ENCODE measurements at regions not wholly inside any gene's neighbourhood (a gene's known extent, or its start where the extent isn't known, plus 50 kb on each side); places are given as distances from the start of the nearest gene placed in this dataset.

DNA sequence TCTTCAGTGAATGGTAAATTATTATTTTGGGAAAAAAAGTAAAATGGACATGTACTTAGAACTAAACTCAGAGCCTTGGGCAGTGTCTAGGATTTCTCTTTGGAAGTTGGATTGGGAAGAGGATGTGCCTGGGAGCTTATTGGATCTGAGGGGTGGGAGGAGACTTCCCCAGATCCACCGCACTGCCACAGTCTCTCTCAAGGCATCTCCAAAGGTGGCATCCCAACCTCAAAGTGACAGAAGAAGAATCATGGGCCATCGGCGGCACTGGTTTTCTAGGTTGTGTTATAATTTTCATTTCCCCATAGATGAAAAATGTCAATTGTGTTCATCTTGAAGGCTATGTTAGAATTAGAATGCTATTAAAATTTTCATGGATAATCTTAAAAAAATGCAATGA is 66.8 kb upstream of the CD93 start:
- Histone ChIP-seq H3K4me3 (no peak overlapping the region), H3K36me3 (no peaks in the 10 kb centered on the region), H3K9me3 (no peaks in the 10 kb centered on the region), H3K4me1 (peaks cover 3 to 91% (median 54%) of the 10 kb centered on the region in 12 donors), H3K27ac (peak overlapping the region; percentile 58 to 89 (median 81)), H3K27me3 (no peaks in the 10 kb centered on the region)
- ATAC-seq (no peak), DNase-seq (no peak)
- intact Hi-C loops (cut with DNase I): loop anchor here in 2 of 10 donors (2.0 to 10.0 kb wide), 2 partner anchors 20 to 202 kb away; partner anchors contain the start of gene NXT1 (in 1 of the 2)
- TF ChIP-seq POLR2A (IDR thresholded peaks at IDR 0.05): no peak
- no peak for TF ChIP-seq CTCF (IDR thresholded peaks at IDR 0.05)
- 86 to 91% (median 88%) methylated on average over 3 of the region's 3 CpGs for WGBS, 4 donors

DNA sequence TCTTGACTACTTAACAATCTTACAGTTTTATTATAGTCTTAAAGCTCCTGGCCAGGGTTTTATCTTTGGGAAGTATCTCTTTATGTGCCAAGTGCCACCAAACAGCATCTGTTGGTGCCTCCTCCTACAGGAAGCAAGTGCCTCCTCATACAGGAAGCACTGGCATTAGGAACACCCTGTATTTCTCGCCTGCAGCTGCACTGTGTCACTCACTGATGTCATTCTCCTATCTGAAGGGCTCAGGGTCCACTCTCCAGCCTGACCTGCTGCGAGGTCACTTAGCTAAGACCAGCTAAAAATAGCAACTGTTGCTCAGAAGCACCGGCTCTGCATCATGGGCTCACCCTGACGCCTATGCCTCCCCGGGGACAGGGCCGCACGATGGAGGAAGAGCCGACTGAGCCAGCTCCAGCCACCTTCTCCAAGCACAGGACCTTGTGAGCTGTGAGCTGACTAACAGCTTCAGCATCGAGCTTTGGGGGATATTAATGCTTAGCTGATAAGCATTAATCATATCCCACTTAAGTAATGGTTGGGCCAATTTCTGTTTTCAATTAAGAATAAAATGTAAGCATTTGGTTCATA is 66.3 kb upstream of the CD93 start:
- Histone ChIP-seq H3K36me3 (no peaks in the 10 kb centered on the region), H3K9me3 (no peaks in the 10 kb centered on the region), H3K4me1 (peaks cover 3 to 93% (median 58%) of the 10 kb centered on the region in 12 donors), H3K4me3 (no peak overlapping the region), H3K27ac (peak overlapping the region; percentile 58 to 89 (median 81)), H3K27me3 (no peaks in the 10 kb centered on the region)
- ATAC-seq: peak; percentile 94 to 96 (median 94)
- DNase-seq: peak; percentile 87 to 95 (median 87)
- 3 to 8% (median 5%) methylated on average over 7 to 9 of the region's 9 CpGs for WGBS, 4 donors
- peak in 1 of 12 donors; percentile 18 for TF ChIP-seq CTCF (IDR thresholded peaks at IDR 0.05)
- TF ChIP-seq POLR2A (IDR thresholded peaks at IDR 0.05): peak in 1 of 2 donors; percentile 29
- intact Hi-C loops (cut with DNase I): loop anchor here in 2 of 10 donors (2.0 to 10.0 kb wide), 2 partner anchors 20 to 202 kb away; partner anchors contain the start of gene NXT1 (in 1 of the 2)

DNA sequence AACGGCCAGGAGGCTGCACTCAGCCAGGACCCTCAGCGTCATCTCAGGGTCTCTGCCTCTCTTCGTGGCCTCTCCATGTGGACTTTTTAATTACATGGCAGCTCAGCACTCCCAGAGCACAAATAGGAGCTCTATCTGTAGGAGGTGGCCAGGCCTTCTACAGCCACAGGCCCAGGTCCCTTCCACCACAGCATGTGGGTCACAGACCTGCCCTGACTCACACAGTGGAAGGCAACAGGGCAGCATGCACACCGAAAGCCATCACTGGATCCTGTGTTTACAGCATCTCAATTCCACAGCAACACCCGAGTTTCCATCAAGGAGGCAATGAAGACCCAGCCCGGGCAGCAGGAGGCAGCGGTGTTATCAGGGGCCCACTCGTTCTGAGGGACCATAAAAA is 65.8 kb upstream of the CD93 start:
- intact Hi-C loops (cut with DNase I): loop anchor here in 2 of 10 donors (2.0 to 10.0 kb wide), 2 partner anchors 19 to 203 kb away; partner anchors contain the start of gene NXT1 (in 1 of the 2)
- TF ChIP-seq CTCF (IDR thresholded peaks at IDR 0.05): no peak
- TF ChIP-seq POLR2A (IDR thresholded peaks at IDR 0.05): no peak
- no peak overlapping the region for H3K4me3 ChIP-seq
- H3K27me3 ChIP-seq: no peaks in the 10 kb centered on the region
- peaks cover 3 to 93% (median 61%) of the 10 kb centered on the region in 12 donors for H3K4me1 ChIP-seq
- DNase-seq (no peak), ATAC-seq (peak in 2 of 4 donors; percentile 7 to 17)
- H3K36me3 ChIP-seq: no peaks in the 10 kb centered on the region
- no peaks in the 10 kb centered on the region for H3K9me3 ChIP-seq
- peak overlapping the region; percentile 58 to 89 (median 81) for H3K27ac ChIP-seq
- WGBS, 4 donors: 83 to 86% (median 86%) methylated on average over 8 of the region's 8 CpGs

DNA sequence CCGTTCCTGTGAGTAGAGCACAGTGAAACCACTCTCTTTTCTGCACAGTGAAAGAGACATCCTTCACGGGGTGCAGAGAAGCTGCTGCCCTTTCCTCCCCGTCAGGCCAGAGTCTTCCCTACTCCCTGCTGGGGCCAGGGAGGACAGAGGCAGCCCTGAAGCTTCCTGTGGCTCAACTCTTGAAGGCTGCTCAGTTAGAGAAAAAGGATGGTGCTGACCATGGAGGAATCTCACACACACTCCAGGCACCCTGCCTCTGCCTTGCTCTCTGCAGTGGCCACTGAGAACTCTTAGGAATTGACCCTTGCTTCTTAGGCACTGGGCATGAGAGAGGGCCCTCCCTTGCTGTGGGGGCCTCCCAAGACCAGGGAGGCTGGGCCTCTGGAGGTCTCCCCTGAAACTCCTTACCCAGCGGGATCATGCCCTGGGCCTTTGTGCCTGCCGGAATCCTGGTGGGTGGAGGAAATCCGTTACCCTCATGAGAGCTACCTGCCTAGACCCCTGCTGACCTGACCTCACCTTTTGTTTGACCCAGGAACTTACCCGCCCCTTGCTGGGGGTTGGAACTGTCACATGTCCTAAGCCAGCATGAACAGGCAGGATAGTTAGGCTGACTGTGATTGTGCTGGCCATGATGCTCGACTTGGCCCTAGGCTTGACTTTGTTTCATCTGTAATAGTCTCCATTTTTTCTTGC is 65.0 kb upstream of the CD93 start:
- ATAC-seq: no peak
- WGBS, 4 donors: 91 to 96% (median 93%) methylated on average over 7 to 8 of the region's 8 CpGs
- peaks cover 3 to 93% (median 60%) of the 10 kb centered on the region in 12 donors for H3K4me1 ChIP-seq
- TF ChIP-seq POLR2A (IDR thresholded peaks at IDR 0.05) (no peak), CTCF (IDR thresholded peaks at IDR 0.05) (no peak)
- intact Hi-C loops (cut with DNase I): loop anchor here in 1 of 10 donors (10.0 kb wide), 1 partner anchor 204 kb away; the partner anchor contains the start of gene NXT1
- H3K4me3 ChIP-seq: no peak overlapping the region
- no peaks in the 10 kb centered on the region for H3K27me3 ChIP-seq
- DNase-seq: no peak
- H3K36me3 ChIP-seq: no peaks in the 10 kb centered on the region
- H3K27ac ChIP-seq: peak overlapping the region in 10 of 12 donors; percentile 69 to 89 (median 82)
- H3K9me3 ChIP-seq: no peaks in the 10 kb centered on the region

Measured in heart left ventricle (tissue), 16 donors.